Fibroblast of lung (primary cell): ENCODE measurements at regions not wholly inside any gene's neighbourhood (a gene's known extent, or its start where the extent isn't known, plus 50 kb on each side); places are given as distances from the start of the nearest gene placed in this dataset.
A peak's percentile ranks its signal among the peaks of the same experiment; 100 is the strongest.

Experiments
- DNase-seq, 2 donors: peaks; one replicate each; pipeline versions ENCODE4 v3.0.0 to v3.0.0-alpha.2; 2010; ENCODE audit warnings: low read depth in 2 of 2
- H2AFZ ChIP-seq: 2 replicates; pipeline ENCODE4 v1.5.1; 2012; ENCODE audit warnings: low read length, control low read depth, inconsistent platforms
- H3K27ac ChIP-seq: 2 replicates; pipeline ENCODE4 v1.5.1; 2011; ENCODE audit warnings: low read length, control low read depth; ENCODE audit not compliant: insufficient read depth
- H3K27me3 ChIP-seq: 2 replicates; pipeline ENCODE4 v1.5.1; 2011; ENCODE audit warnings: mild to moderate bottlenecking, low read length; ENCODE audit not compliant: control insufficient read depth, insufficient read depth
- H3K36me3 ChIP-seq: 2 replicates; pipeline ENCODE4 v1.5.1; 2011; ENCODE audit warnings: low read length; ENCODE audit not compliant: control insufficient read depth, insufficient read depth
- H3K4me1 ChIP-seq: 2 replicates; pipeline ENCODE4 v1.5.1; 2011; ENCODE audit warnings: low read length; ENCODE audit not compliant: control insufficient read depth, insufficient read depth; ENCODE audit errors: extremely low read depth
- H3K4me2 ChIP-seq: 2 replicates; pipeline ENCODE4 v1.5.1; 2011; ENCODE audit warnings: low read length, control low read depth; ENCODE audit not compliant: insufficient read depth; ENCODE audit errors: extremely low read depth
- H3K4me3 ChIP-seq, 4 experiments: fragments of 200-600 bp in 1 of 4; sonication (generic) in 1 of 4; replicated peaks in 1 of 4; 2 replicates each; pipeline ENCODE4 v1.5.1; 2011 to 2016; ENCODE audit warnings: low read length in 4 of 4, low read depth in 3 of 4, mild to moderate bottlenecking in 3 of 4, control low read depth in 2 of 4, inconsistent platforms in 1 of 4, mixed read lengths in 1 of 4; ENCODE audit not compliant: insufficient read depth in 1 of 4; ENCODE audit errors: control extremely low read depth in 1 of 4
- H3K79me2 ChIP-seq: 2 replicates; pipeline ENCODE4 v1.5.1; 2012; ENCODE audit warnings: mild to moderate bottlenecking, low read length, inconsistent platforms; ENCODE audit not compliant: control insufficient read depth, insufficient read depth
- H3K9ac ChIP-seq: 2 replicates; pipeline ENCODE4 v1.5.1; 2011; ENCODE audit warnings: mild to moderate bottlenecking, low read length, control low read depth; ENCODE audit not compliant: insufficient read depth
- H3K9me3 ChIP-seq: 2 replicates; pipeline ENCODE4 v1.5.1; 2012; ENCODE audit warnings: low read depth, low read length; ENCODE audit not compliant: control insufficient read depth, insufficient read depth
- H4K20me1 ChIP-seq: 2 replicates; pipeline ENCODE4 v1.5.1; 2011; ENCODE audit warnings: low read length; ENCODE audit not compliant: control insufficient read depth, insufficient read depth; ENCODE audit errors: extremely low read depth
- CTCF ChIP-seq, 2 donors: IDR thresholded peaks in 1 of 2; conservative IDR thresholded peaks in 1 of 2; 1 replicate in 1 of 2; 2 replicates in 1 of 2; pipeline ENCODE4 v1.5.1; 2011 to 2012; ENCODE audit warnings: low read length in 2 of 2, control low read depth in 1 of 2, inconsistent platforms in 1 of 2, low read depth in 1 of 2, mild to moderate bottlenecking in 1 of 2
- EZH2 ChIP-seq: IDR thresholded peaks from 2 replicates; pipeline ENCODE4 v1.5.1; 2012; ENCODE audit warnings: low read length, control low read depth, mild to moderate bottlenecking; ENCODE audit errors: missing control alignments

- TF ChIP-seq EZH2 (no peak), CTCF (conservative IDR thresholded peaks at IDR 0.05 in 1 of 2, IDR thresholded peaks at IDR 0.05 in 1 of 2; ENCODE audit: low read depth in 1 of 2, low read length in 2 of 2) (no peak)
- H3K27me3 ChIP-seq, result no peaks in the 10 kb centered on the region
- no peaks in the 10 kb centered on the region for H3K9me3 ChIP-seq
- H3K79me2 ChIP-seq, result no peaks in the 10 kb centered on the region
- H3K4me1 ChIP-seq, result no peaks in the 10 kb centered on the region
- H3K4me3 ChIP-seq, result no peak overlapping the region
- no peak overlapping the region for H3K9ac ChIP-seq
- no peak overlapping the region for H3K4me2 ChIP-seq
- no peak overlapping the region for H2AFZ ChIP-seq
- H3K27ac ChIP-seq, result no peak overlapping the region
- peak in 1 of 2 donors; percentile 66 for DNase-seq
- H3K36me3 ChIP-seq, result no peaks in the 10 kb centered on the region
- no peaks in the 10 kb centered on the region for H4K20me1 ChIP-seq
Observed at GRCh38 chr1:99580451-99580850, 65.5 kb upstream of the PALMD start.

GRCh38 chr1:99587008-99587407, 58.9 kb upstream of the PALMD start:
- Histone ChIP-seq H3K79me2 (no peaks in the 10 kb centered on the region), H4K20me1 (no peaks in the 10 kb centered on the region), H3K36me3 (no peaks in the 10 kb centered on the region), H3K9ac (no peak overlapping the region), H3K9me3 (no peaks in the 10 kb centered on the region), H3K27me3 (no peaks in the 10 kb centered on the region), H3K4me1 (peaks cover 7% of the 10 kb centered on the region), H2AFZ (no peak overlapping the region), H3K4me3 (no peak overlapping the region), H3K27ac (no peak overlapping the region), H3K4me2 (no peak overlapping the region)
- no peak for DNase-seq
- TF ChIP-seq EZH2 (no peak), CTCF (conservative IDR thresholded peaks at IDR 0.05 in 1 of 2, IDR thresholded peaks at IDR 0.05 in 1 of 2; ENCODE audit: low read depth in 1 of 2, low read length in 2 of 2) (no peak)

GRCh38 chr1:99589186-99589636, 56.7 kb upstream of the PALMD start:
- no peaks in the 10 kb centered on the region for H3K27me3 ChIP-seq
- DNase-seq, result no peak
- no peak overlapping the region for H2AFZ ChIP-seq

More at GRCh38 chr1:99589186-99589636, 56.7 kb upstream of the PALMD start:
- Histone ChIP-seq H3K4me2 (no peak overlapping the region), H3K4me3 (no peak overlapping the region), H3K9me3 (no peaks in the 10 kb centered on the region), H3K4me1 (peaks cover 7% of the 10 kb centered on the region), H3K27ac (no peak overlapping the region), H3K9ac (no peak overlapping the region), H3K79me2 (no peaks in the 10 kb centered on the region), H4K20me1 (no peaks in the 10 kb centered on the region), H3K36me3 (no peaks in the 10 kb centered on the region)
- TF ChIP-seq CTCF (conservative IDR thresholded peaks at IDR 0.05 in 1 of 2, IDR thresholded peaks at IDR 0.05 in 1 of 2; ENCODE audit: low read depth in 1 of 2, low read length in 2 of 2), result no peak
- no peak for TF ChIP-seq EZH2
